ENCODE measurements at regions not wholly inside any gene's neighbourhood (a gene's known extent, or its start where the extent isn't known, plus 50 kb on each side); places are given as distances from the start of the nearest gene placed in this dataset.

DNA sequence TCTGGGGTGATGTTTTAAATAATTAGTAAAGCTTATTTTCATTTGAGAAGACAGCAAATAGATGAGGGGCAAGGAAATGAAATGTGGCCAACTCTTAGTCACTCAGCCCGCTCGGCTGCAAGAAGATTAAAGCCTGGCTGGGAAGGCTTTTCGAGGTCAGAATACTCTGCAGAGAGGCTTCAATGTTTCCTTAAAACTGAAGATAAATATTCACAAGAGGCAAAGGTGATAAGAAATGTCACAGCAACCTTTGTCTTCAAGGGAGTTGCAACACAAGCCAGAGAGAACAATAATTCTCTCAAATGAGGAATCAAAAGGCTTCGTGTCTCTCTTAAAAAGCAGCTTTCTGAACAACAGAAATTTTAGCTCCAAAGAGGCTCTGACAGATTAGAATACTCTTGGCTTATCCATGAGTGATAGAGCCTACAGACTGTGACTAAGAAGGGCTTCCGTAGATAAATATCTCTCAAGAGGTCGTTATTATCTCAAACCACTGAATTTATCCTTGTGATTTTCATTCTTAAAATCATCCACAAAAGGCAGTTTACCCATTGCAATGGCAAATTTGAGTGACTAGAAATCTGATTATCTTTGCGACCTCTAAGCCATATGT is 92.5 kb downstream of the KLF6 start:
- no peak for DNase-seq (ENCODE audit: low spot score)

- DNase-seq (ENCODE audit: low spot score), result no peak
Observed at GRCh38 chr10:3691482-3691881, 93.5 kb downstream of the KLF6 start.

DNA sequence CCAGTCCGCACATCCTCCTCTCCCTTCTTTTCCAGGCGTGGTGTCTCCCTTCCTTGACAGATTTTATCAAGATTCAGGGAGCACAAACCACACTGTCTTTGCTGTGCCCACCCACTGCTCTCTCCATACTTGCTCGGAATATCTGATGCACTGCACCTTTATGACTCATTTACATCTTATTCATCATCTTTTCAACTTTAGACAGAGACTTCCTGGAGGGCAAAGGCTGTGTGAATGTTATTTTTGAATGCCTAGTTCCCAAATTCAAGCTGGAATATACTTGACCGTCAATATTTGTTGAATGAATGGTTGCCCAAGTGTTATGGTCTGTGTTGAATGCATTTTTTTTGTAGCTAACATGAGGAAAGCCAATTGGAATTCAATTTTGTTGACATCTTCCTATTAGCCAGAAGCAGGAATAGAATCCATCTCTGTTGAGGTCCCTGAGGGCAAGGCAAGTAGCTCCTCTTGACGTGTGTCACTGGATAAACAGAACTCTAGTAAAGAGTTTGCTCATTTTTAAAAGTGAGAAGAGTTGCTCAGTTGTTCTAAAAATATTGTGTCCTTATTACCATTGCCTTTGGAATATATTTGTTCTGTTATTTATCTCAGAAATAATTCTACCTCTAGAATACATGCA is 95.0 kb downstream of the KLF6 start:
- no peak for DNase-seq (ENCODE audit: low spot score)

DNA sequence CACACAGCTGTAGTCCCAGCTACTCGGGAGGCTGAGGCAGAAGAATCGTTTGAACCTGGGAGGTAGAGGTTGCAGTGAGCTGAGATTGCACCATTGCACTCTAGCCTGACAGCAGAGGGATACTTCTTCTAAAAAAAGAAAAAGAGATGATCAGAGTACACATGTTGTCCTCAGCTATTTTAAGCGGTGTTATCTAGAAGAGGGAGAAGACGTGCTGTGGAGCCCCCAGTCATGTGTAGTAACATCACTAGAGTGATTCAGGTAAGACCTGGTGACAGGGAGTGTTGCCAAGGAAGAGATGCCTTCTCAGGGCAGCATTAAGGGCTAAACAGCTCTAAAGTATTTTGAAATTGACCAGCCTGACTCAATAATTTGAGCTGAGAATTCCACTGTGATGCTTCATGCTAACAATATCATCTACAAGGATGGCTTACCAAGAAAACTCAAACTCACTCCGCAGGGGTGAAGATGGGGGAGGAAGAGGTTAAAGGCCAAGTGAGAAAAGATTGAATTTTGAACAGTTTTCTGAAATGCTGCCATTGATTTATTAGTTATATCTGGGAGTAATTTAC is 97.4 kb downstream of the KLF6 start:
- no peak for DNase-seq (ENCODE audit: low spot score)

DNA sequence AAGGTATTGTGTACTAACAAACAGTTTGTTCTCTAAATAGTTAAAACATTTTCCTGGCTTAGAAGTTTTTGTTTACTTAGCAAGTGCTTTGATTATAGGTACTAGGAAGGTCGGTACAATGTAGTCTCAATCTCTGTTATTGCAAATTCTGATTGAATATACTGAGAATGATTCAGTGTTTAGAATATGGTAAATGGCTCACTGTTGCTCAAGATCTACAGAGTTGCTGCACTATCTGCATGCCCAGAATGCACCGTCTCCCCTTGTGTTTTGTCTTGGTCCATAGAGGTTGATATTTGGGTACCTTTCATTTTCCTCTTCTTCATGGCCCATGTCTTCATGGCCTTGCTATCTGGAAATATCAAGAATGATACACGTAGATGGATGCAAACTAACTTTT is 99.6 kb downstream of the KLF6 start:
- no peak for DNase-seq (ENCODE audit: low spot score)

DNA sequence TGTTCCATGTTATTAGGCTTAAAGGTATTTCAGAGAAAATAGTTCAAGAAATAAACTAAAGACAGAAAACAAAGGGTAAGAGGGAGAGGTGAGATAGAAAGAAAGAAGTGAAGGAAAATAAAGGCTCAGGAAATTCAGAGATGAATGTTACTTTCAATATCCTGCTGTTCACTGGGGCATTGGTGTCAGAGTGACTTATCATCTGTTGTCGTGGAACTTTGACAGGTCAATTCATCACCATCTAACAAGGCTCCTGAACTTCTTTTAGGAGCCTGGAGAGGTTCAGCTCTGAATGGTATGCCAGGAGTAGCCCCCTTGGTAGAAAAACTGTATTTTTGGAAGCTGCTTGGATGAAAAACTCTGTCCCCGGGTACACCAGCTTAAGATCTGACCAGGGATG is 100.1 kb downstream of the KLF6 start:
- no peak for DNase-seq (ENCODE audit: low spot score)

GRCh38 chr10:3683560-3683959 is 101.4 kb downstream of the KLF6 start:
- no peak for DNase-seq (ENCODE audit: low spot score)

GRCh38 chr10:3682745-3683144 is 102.3 kb downstream of the KLF6 start:
- no peak for DNase-seq (ENCODE audit: low spot score)

- no peak for DNase-seq (ENCODE audit: low spot score)
Observed at GRCh38 chr10:3681642-3682554, 103.1 kb downstream of the KLF6 start.

- no peak for DNase-seq (ENCODE audit: low spot score)
Observed at GRCh38 chr10:3679950-3680629, 104.9 kb downstream of the KLF6 start.

- DNase-seq (ENCODE audit: low spot score), result no peak
Observed at GRCh38 chr10:3678629-3679227, 106.3 kb downstream of the KLF6 start.

GRCh38 chr10:3676564-3676963 is 108.4 kb downstream of the KLF6 start:
- DNase-seq (ENCODE audit: low spot score), result no peak

DNA sequence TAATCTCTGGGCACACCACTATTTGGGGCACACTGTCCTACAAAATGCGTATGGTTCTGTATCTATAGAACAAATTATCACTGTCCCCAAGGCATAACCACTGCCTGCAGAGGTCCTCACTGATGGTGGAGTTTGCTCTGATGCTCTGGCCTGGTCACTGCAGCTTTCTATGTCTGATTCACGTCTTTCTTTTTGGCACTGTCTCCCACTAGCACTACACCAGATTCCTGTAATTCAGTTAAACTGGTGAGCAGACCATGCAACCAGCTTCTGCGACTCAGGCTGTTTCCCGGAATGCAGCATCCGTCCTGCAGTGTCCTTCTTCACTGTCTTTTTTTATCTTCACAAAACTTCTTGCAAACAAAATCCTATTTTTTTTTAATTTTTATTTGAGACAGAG is 112.8 kb downstream of the KLF6 start:
- no peak for DNase-seq (ENCODE audit: low spot score)

GRCh38 chr10:3671386-3671955 is 113.5 kb downstream of the KLF6 start:
- no peak for DNase-seq (ENCODE audit: low spot score)

- DNase-seq (ENCODE audit: low spot score), result no peak
Observed at GRCh38 chr10:3668966-3669330, 116.1 kb downstream of the KLF6 start.

- DNase-seq (ENCODE audit: low spot score), result no peak
Observed at GRCh38 chr10:3668276-3668965, 116.6 kb downstream of the KLF6 start.

GRCh38 chr10:3666525-3667302 is 118.3 kb downstream of the KLF6 start:
- DNase-seq (ENCODE audit: low spot score), result no peak

GRCh38 chr10:3665316-3665908 is 119.6 kb downstream of the KLF6 start:
- DNase-seq (ENCODE audit: low spot score), result no peak

GRCh38 chr10:3662775-3663174 is 122.2 kb downstream of the KLF6 start:
- DNase-seq (ENCODE audit: low spot score), result no peak

All from mesenteric fat pad (tissue), 1 donor.